Right forelimb (tissue), 1 donor: ENCODE measurements at regions not wholly inside any gene's neighbourhood (a gene's known extent, or its start where the extent isn't known, plus 50 kb on each side); places are given as distances from the start of the nearest gene placed in this dataset.

Experiments
- DNase-seq: peaks from one replicate; pipeline ENCODE4 v3.0.0-alpha.2; 2018

DNA sequence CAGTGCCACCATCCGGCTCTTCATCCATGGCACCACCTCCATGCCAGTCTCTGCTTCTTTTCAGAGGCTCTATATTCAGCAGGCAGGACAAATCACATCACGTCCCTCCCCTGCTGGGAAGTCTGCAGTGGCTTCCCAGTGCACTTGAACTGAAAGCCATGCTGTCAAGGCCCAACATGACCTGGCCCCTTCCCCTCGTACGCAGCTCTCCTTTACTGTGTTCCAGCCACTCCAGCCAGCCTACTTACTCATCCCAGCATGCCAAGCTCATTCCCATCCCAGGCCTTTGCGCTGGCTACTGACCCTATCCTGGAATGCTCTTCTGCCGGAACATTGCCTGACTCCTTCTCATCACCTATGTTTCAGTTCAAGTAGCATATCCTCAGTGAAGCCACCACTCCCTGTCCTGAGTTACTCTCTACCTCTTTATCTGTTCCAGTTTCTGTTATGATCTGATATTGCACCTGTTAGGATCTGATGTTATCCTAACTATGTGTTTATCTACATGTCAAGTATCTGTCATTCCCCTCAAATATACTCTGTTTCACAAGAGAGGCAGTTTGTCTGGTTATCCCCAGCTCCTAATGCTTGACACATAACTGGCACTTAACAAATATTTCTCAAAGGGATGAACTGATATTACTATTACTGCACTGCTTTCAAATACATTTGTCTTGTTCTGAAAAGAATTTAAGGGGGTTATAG, 101.2 kb upstream of the F3 start:
- no peak for DNase-seq

DNA sequence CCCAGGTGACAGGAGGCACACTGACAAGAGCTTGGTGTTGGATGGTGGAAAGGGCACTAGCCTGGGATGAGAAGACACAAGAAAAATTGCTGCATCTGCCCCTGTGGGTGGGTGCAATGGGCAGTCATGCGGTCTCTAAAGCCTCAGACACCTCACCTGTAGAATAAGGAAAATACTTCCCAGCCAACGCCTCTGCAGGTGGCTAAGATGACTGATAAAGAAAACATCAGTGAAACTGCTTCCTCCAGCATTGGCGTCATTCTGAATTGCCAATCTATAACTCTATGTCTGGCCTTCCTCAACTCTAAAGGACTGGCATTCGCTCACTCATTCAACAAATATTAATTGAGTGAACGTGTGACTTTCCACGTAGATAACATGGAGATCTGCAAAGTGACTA, 100.4 kb upstream of the F3 start:
- DNase-seq: no peak

DNA sequence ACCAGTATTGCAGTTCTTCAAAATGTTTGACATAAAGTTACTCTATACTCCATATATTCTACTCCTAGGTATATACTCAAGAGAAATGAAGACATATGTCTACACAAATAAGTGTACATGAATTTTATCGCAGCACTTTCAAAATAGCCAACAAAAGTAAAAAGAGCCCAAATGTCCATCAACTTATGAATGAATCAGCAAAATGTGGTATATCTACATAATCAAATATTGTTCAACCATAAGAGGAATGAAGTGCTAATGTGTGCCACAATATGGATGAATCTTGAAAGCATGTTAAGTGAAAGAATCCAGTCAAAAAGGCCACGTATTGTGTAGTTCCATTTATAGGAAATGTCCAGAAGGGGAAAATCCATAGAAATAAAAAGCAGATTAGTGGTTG, 98.6 kb upstream of the F3 start:
- DNase-seq: no peak

DNA sequence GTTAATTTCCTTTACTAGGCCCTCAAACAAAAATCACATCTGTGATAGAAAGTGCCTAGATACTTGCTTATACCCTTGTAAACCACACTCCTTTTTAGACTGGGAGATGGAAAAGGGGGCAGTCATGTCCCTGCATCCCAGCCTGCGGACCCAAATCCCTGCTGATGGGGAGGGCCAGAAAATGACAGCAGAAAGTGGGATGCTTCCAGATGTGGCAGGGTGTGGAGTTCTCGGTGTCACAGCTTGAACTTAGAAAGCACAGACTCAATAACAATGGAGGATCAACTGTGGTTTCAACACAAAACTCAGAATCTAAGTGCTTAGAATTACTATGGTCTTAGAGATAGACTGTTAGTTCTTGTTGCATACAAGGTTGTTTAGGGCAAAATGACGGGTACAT, 95.6 kb upstream of the F3 start:
- DNase-seq: no peak

DNA sequence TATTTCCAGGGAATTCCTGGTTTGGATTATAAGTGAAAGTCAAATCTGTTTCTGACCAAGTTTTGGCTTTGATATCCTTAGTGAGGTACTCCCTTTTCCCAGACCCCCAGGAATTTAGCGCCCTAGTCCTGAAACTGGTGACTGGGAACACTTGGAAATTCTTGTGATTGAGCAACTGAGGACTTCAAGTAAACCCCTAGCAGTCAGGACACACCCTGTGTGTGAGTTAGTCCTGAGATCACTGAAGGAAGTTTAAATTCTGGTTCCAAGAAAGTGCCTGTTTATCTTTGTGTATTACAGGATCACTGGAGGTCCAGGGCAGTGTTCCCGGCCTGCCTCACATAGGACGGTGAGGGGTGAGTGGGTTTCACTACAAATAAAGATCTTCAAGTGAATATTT, 95.1 kb upstream of the F3 start:
- no peak for DNase-seq

DNA sequence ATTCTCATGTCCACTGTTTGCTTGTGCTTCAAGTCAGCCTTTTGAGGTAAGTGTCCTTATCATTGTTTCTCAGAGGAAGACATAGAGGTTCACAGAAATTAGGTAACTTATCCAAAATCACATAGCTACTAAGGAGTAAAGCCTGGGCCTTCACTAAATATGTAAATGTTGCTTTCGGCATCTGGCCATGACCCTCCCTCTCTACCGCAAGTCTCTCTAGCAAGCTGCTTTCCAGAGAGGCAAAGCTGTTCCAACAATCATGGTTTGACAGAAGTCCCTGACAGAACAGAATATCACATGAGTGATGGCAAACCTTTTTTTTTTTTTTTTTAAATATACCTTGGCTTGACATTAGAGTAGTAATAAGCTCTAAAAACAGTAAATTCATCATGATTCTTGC, 94.5 kb upstream of the F3 start:
- DNase-seq: no peak

DNA sequence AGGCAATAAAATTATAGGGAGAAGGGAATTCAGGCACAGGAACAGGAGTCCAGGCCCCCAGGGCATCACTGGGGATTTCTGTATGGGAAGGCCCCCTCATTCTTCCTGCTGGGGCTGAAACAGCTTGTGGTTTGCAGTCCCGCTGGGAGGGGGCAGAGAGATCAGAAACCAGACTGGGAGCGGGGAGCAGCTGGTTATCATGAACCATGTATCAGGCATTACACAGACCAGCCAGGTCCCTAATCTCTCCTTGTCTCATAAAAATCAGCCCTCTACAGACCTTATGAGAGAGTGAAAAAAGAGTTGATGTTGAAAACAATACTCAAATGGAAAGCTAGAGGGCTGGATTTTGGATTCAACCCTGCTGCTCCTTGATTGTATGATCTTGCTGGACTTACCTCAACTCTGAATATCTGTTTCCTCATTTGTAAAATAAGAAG, 93.4 kb upstream of the F3 start:
- no peak for DNase-seq

DNA sequence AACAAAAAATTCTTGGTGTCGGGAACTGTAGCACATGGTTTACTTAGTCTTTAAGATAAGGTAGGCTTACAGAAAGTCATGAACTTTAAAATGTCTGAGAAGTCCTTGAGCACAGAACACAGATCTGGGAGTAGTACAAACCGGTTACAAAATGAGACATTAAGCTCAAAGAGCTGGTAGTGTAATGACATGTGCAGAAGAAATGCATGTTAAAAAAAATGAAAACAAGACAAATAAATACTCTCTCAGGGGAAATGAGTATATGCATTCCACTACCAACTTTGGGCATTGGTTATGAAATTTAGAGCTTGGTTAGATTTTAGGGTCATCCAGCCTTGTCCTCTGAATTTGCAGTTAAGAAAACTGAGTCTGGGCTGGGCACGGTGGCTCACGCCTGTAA, 91.5 kb upstream of the F3 start:
- DNase-seq: no peak

DNA sequence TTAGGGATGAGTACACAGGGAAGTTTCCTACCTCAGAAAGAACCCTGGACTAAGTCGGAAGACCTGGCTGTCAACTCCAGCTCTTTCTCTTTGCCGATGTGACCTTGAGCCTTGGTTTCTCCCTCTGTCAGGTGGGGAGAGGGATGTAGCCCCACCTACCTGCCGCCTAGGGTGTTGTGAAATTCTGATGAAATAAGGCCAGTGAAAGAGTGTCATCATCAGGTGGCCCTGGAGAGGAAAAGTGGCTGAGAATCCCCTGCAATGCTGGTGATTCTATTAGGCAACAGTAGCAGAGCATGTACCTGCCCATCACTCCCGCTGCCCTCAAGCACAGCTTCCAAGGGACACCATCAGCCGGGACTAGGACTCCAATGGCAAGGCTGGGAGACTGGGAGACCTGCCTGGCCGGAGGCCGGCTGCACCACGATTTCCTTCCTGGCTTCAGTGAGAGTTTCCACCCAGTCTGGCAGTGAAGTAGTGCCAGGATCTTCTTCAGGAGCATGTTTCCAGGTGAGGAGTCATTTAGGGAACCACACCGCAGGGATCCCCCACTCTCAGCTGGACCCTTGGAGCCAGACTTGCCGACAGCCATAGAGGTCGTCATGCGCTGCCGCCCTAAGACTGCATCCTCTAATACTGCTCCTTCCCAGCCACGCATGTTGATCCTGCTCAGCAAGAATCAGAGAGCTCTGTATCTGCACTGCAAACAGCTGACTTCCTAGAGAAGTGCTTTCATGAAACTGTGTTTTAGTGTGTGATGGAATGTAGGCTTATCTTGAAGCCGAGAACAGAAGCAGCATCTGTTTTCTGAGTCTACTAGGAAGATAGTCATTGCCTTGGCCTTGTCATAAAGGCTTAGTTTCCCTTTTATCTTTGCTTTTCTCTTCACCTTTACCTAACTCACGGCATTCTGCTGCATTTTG, 88.0 kb upstream of the F3 start:
- no peak for DNase-seq

DNA sequence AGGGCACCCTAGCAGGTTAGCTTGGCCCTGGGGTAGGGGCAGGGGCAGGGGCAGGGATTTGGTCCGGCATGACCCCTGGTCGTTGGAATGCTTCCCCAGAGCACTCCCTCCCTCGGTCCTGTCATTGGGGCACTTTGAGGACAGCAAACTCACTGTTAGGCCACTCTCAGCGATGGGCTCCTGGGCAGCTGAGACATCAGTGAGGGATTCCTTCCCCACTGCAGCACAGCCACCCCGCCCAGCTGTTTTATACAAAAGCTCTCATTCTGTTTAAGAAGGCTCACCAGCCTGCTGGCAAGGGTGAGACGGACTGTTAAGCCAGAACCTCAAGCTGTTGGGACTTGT, 86.9 kb upstream of the F3 start:
- DNase-seq: no peak

DNA sequence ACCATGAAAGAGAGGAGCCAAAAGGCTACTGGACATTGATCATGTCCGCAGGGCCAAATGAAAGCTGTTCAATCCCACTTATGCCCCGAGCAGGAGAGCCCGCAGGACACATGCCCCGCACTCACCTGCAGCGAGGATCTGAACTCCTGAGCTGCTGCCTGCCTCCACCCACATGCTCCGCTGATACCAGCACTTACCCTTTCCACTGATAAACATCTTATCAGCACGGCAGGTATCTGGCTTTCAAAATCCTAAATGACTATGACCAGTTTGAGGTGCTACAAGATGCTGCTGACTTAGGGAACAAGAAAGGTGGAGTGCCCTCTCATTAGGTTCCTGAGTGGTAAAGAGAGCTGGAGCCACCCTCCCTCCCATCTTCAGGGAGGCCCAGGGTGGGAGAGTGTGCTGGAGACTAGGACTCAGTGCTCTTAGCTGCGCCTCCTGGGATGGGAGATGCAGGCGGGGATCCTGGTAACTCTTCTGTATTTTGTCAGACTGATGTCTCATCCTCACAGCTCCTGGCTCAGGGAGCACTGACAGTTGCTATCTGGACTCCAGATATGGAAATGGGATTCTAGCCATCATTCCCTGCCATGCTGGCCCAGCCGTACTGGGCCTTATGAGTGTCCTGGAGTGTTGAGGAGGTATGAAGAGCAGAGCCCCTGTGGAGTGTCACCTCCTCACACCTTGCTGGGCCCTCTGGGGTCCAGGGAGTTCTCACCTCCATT, 86.4 kb upstream of the F3 start:
- no peak for DNase-seq

DNA sequence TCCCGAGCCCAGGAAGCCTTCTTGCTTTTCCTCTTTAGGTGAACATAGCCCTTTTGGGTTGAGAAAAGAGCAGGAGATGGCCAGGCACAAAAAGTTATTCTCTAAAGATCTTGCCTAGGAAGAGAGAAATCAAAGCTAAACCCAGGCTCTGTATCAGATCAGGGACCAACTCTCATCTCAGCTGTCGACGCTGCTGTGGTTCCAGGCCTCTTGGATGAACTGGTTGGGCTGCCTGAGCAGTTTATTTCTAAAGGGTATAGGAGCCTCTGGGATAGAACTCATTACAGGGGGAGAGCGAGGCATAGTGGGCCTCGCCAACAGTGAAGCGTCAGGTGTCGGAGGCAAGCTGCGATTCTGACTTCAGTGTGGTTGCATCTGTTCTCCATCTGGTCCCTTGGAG, 82.6 kb upstream of the F3 start:
- no peak for DNase-seq

DNA sequence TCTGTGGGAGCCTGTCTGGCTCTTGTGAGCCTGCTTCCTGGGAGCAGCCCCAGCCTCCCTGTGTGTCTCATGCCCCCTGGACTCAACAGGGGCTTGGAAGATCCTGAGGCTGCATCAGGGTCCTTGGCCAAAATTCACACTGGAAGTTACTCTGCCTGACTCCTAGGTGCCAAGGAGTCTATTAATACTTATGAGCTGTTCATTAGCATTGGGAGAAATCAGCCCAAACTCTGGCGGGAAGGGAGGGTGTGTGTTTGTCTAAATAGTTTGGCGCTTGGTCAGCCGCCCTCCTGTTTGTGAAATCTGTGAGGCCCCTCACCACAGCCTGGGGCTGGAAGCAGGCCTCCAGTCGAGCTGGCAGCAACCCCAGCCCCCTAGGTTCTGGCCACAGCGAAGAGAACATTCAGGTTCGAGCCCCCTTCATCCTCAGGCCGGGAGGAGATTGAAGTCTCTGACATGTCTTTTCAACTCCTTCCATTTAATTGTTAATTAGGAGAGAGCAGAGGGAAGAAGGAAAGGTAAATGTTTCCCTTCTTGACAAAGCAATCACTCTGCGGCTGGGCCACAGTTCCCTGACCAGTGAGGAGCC, 82.1 kb upstream of the F3 start:
- DNase-seq: no peak

DNA sequence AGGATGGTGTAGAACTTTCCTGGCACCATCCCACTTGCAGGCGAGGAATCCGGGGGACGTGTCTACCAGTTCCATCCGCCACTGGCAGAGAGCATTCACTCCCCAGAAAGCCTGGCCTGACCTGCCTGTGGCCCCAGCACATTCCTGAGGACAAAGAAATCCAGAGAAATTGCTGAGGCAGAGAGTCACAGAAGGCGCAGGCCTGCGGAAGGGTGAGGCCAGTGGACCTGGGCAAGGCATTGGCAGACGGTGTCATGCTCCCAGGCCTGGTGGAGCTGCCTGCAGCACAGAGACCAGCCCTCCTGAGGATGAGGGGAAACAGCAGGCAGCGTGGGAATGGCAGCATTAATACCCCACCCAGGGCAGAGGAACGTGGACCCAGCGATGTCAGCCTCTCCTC, 81.2 kb upstream of the F3 start:
- DNase-seq: no peak

DNA sequence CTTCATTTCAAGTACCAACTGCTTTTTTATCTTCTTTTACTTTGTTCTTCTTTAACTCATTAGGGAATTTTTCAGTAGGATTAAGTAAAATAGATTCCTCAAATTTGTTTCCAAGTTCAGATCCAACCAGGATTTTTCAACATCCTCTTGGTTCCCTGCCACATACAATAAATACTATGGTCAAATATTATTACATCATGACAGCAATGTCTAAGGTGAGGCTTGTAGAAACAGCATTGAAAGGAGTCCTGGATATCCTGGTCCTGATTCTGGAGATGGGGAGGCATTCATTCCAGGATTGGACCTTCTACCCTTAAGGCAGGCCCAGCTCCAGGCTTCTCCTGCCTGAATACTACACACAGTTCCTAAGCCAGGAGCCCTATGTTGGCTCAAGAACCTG, 80.2 kb upstream of the F3 start:
- DNase-seq: no peak

DNA sequence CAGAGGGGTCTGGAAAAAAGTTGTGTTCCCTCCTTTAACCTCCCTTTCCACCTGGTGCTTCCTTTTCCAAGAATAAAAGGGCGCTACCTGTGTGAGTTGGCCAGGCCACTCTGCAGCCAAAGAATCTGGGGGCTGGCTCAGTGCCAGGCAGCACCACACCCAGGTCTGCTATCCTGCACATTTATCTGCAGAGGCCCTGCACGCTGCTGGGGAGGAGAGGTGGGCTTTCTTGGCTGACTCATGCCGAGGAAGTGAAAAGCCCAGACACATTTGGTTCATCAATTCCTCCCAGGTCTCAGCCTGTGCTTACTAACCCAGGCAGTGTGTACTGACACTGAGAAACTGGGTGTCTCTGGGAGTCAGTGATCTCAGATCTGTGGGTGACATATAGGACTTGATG, 79.8 kb upstream of the F3 start:
- no peak for DNase-seq

DNA sequence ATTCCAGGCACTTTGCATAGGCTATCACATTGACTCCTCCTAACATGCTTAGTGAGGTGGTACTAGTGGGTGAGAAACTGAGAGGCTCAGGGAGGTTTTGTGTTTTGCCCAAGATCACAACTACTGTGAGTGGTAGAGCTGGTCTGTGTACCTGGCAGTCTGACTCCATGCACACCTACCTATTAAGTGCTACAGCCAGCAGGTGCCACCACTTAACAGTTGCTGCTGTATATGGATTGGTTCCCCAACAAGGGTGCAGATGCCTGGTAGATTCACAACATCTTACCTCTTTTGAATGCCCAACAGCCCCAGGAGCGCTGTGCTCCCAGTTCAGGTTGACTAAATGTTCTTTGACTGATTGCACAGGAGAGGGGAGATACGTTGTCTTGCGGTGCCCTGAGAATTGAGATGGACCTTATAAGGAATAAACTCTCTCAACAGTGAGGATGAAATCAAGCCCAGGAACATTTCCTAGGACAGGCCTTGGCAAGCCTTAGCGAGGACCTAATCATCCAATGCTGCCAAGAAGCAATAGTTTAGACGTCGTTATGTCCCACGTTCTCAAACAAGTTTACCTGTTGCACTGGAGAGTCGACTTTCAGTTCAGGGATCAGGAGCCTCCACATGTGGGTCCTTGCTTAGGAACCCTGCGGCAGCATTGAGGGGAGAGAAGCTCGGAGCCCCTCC, 78.9 kb upstream of the F3 start:
- no peak for DNase-seq

DNA sequence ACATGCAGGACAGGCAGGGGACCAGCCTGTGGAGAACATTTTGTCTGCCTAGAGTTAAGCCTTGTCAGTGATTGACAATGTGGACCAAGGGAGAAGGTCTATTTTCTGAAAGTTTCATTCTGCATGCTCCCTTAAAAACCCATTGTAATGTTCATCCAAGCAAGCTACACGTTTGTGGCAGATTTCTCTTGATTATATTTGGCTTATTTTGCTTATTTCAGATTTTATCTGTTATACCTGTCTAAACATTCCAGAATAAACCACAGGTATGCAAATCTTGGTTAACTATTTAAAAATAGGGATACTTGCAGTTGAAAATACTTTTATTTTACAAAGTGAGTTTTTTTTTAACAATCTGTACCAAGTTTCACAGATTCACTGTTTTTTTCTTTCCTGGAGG, 78.2 kb upstream of the F3 start:
- no peak for DNase-seq

DNA sequence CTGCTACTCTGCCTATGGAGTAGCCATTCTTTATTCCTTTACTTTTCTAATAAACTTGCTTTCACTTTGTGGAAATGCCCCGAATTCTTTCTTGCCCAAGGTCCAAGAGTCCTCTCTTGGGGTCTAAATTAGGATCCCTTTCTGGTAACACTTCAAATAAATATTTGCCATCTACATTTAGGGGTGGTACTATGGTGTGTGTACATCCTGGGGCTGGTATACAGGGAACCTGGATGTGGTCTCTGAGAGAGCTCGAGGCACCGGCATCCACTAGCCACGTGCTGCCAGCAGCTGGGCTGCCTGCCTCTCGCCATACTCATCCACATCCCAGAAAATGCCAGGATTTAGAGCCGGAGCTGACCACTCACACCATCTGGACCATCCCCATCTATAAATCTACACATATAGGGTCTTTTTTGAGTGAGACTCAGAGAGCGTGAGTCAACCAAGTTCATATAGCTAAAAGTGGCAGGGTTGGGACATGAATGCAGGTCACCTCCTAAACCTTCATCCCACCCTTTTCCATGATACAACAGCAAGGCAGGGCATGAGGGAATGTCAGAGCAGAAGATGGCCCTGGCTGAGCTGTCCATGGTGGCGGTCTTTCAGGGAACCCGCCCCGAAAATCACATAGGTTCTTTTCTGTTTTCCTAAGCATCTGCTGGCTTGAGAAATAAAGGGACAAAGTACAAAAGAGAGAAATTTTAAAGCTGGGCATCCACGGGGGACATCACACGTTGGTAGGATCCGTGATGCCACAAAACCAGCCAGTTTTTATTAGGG, 76.6 kb upstream of the F3 start:
- DNase-seq: no peak

DNA sequence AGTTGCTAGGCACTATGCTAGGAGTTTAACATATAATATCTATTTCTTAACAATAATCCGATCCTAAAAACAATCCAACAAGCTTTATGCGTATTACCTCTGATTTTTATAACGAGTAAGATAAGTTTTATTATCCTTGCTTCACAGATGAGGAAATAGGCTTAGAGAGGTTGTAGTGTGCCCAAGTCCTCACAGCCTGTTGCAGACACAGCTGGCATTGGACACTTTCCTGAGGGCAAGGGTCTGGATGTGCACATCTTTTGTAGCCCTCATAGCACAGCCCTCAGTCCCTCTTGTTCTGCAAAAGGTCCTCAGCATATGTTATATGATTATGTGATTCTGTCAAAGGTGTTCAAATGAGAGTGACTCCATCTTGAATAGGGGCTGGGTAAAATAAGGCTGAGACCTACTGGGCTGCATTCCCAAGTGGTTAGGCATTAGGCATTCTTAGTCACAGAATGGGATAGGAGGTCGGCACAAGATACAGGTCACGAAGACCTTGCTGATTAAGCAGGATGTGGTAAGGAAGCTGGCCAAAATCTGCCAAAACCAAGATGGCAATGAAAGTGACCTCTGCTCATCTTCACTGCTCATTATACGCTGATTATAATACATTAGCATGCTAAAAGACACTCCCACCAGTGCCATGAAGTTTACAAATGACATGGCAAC, 75.7 kb upstream of the F3 start:
- no peak for DNase-seq

DNA sequence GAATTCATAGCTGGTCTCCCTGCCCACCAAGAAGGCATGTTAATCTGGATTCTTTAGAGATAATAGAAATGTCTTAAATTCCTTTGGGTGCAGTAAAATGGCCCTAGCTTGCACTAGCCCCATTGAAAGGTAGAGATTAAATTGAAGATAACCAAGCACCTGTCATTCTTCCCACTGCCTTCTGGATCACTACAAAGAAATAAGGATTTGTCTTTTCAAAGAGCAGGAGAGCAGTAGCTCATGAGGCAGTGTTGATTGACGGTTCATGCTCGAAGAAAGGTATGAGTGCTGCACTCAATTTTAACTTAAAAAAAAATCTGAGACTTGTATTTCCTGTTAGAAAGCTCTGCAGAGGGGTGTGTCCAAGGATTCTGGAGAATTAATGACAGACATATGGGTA, 74.9 kb upstream of the F3 start:
- no peak for DNase-seq

DNA sequence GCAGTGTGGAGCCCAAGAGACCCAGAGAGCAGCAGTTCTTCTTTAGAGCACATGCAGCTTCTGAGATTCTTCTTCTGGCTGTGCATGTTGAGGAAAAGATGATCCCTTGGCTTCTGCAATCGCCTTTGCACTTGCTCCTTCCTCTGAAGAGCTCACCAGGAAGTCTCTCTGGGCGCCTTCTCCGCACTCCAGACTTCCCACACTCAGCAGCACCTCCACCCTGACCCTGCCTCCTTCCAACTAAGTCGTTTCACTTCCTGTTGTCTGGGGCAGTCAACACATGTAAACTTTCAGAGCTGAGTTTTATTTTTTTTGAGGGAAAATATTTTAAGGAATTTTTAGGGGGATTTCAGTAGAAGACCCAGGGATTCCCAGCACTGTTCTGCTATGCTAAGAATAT, 73.4 kb upstream of the F3 start:
- DNase-seq: no peak
